ENCODE measurements at regions not wholly inside any gene's neighbourhood (a gene's known extent, or its start where the extent isn't known, plus 50 kb on each side); places are given as distances from the start of the nearest gene placed in this dataset.

GRCh38 chr6:15160812-15161211 lies 85.1 kb upstream of the JARID2 start:
- TF ChIP-seq CTCF (IDR thresholded peaks at IDR 0.05) (no peak), POLR2A (IDR thresholded peaks at IDR 0.05) (no peak), POLR2AphosphoS5 (IDR thresholded peaks at IDR 0.05) (no peak)
